ENCODE measurements at regions not wholly inside any gene's neighbourhood (a gene's known extent, or its start where the extent isn't known, plus 50 kb on each side); places are given as distances from the start of the nearest gene placed in this dataset.
"Not testable (repeated sequence)": the region's sequence is repeated elsewhere in the genome, so short reads cannot be mapped to it uniquely, and the experiment has no call there.

DNA sequence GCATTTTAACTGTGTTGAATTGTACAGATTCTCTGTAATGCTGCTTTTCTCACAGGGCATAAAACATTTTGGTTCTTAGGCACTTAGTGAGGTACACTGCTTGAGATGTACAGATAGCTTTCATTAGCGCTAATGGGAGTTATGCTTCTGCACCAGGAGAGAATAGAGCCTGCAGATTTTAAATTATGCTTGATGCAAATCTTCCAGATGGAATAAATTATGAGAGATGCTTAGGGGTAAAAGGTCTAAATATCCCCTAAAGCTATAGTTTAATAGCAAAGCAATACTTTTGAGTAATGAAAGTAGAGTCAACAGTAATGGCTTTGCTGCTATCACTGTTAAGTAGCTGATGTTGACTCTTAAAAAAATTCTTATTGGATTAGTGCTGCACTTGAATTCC is 248.9 kb downstream of the S1PR1 start:
- no peak for DNase-seq

DNA sequence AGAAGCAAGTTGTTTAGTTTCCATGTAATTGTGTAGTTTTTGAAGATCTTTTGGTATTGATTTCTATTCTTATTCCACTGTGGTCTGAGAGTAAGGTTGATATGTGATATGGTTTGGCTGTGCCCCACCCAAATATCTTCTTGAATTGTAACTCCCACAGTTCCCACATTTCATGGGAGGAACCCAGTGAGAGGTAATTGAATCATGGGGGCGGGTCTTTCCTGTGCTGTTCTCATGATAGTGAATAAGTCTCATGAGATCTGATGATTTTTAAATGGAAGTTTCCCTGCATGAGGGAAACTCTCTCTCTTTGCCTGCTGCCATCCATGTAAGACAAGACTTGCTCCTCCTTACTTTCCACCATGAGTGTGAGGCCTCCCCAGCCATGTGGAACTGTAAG is 255.3 kb downstream of the S1PR1 start:
- DNase-seq: not testable (repeated sequence)

DNA sequence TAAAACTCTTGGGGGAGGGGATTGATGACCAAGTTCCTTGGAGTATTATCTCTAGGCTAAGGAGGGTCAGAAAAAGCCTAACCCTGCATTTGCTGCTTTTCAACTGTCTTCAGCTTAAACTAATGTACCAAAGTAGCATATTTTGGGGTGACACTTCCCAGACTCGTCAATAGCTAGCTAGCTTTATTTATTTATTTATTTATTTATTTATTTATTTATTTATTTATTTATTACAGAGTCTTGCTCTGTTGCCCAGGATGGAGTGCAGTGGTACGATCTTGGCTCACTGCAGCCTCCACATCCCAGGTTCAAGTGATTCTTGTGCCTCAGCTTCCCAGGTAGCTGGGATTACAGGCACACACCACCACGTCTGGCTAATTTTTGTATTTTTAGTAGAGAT is 257.1 kb downstream of the S1PR1 start:
- DNase-seq: not testable (repeated sequence)

DNA sequence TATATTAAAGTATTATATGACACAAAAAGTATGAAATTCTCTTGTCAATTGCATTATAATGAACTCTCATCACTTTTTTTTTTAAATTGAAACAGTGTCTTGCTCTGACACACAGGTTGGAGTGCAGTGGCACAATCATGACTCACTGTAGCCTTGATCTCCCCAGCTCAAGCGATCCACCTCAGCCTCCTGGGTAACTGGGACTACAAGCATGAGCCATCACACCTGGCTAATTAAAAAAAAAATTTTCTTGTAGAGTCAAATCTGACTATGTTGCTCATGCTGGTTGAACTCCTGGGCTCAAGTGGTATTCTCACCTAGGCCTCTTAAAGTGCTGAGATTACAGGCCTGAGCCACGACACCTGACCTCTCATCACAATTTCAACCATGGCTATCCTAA is 259.3 kb downstream of the S1PR1 start:
- DNase-seq: no peak

DNA sequence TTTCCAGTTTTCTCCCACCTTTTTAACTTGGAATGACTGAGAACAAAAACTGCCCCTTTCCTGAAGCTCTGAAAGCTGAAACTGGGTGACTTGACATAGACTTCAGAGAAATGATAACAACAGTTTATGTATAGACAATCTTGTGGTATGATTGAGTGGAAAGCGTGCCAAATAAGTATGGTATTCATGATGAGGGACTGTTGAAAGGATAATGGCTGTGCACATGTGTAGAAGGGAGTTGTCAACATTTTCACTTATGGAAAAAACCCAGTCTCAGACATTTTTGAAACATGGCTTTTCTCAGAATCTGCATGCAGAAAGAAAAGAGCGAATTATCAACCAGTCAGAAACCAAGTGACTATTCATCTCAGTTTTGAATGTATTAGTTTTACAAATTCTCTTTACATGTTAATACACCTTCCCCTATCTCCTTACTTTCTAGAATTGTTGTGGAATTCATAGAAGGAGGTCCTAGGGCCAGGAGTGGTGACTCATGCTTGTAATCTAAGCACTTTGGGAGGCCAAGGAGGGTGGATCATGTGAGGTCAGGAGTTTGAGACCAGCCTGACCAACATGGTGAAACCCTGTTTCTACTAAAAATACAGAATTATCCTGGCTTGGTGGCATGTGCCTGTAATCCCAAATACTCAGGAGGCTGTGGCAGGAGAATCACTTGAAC is 261.2 kb downstream of the S1PR1 start:
- no peak for DNase-seq

DNA sequence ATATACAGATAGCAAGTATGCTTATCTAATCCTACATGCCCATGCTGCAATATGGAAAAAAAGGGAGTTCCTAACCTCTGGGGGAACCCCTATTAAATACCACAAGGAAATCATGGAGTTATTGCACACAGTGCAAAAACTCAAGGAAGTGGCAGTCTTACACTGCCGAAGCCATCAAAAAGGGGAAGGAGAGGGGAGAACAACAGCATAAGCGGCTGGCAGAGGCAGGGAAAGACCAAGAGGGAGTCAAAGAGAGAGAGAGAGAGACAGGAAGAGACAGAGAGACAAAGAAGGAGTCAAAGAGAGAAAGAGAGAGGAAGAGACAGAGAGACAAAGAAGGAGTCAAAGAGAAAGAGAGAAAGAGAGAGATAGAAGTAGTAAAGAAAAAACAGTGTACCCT is 267.3 kb downstream of the S1PR1 start:
- not testable (repeated sequence) for DNase-seq

DNA sequence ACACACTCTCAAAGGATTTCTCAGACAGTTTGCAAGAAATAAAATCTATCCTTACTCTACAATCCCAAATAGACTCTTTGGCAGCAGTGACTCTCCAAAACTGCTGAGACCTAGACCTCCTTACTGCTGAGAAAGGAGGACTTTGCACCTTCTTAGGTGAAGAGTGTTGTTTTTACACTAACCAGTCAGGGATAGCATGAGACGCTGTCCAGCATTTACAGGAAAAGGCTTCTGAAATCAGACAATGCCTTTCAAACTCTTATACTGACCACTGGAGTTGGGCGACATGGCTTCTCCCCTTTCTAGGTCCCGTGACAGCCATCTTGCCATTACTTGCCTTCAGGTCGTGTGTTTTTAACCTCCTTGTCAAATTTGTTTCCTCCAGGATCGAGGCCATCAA is 268.4 kb downstream of the S1PR1 start:
- DNase-seq: not testable (repeated sequence)

DNA sequence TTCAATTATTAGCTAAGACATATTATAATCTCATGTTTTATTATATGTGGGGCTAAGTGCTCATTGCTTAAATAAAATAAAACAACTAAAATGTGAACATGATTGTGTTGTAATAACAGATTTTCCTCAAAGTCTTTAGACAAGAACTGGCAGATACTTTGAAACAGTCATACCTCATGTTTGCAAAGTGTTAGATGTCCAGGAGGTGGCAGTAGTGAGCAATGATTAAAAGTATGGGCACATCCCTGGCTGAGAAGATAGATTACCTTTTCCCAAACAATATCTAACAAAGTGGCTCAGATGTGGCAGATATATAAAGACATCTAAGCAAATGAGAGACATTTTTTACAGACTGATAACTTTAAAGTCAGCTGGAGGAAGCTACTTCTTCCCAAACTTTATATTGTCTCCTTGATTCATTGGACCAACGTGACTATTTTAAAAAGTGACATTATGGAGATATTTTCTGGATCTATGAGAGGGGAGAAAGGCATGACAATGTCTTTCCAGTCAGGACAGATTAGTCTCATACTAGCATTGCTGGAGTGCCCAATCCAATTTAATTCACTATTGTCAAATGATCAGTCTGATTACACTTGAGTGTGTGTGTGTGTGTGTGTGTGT is 269.8 kb downstream of the S1PR1 start:
- DNase-seq: peak; percentile 12

DNA sequence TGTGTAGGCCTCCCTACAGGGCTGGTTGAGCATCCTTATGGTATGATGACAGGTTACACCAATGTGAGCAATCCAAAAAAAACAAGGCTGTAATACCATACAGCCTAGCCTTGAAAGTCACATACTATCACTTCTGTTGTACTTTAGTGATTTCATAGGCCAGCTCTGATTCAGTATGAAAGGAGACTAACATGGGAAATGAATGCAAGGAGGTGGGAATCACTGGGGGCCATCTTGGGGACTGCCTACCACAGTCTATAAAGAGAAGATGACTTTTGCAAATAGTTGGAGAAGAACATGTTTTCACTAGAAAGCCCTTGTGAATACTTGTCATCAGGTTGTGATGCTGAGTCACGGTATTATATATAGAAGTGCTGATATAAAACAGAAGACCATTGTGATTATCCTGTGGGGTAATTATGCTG is 270.7 kb downstream of the S1PR1 start:
- no peak for DNase-seq

DNA sequence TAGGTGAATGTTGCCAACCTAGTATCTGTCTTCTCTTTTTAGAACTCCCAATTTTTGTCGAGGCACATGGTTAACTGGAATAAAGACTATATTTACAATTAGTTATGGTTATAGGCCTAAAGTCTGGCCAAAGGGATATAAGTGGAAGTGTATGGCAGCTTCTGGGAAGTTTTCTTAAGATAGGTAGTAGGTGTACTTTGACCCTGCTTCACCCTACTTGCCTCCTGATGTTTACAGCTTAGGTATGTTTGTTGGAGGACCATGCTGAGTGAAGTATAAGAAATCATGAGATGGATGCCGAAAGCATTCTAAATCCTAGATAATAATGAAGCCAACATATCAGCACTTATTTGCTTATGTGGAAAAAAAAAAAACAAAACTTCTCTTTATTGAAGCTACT is 272.1 kb downstream of the S1PR1 start:
- DNase-seq: no peak

DNA sequence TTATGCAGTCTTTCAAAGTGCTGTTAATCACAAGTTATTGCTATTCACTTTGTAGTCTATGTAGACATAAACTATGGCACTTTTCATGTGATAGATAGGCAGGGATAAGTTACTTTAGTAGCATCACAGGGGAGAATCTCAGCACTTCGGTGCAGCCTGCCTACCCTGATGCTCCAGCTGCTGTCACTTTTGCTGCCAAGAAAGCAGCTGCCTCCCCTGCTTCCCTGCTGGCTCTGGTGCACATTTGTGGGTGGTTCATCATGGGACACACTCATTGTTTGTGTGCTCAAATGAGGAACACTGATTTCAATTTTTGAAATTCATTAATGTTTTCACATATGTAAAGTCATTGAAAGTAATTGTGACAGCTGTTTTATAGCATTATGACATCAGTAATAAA is 272.6 kb downstream of the S1PR1 start:
- no peak for DNase-seq

DNA sequence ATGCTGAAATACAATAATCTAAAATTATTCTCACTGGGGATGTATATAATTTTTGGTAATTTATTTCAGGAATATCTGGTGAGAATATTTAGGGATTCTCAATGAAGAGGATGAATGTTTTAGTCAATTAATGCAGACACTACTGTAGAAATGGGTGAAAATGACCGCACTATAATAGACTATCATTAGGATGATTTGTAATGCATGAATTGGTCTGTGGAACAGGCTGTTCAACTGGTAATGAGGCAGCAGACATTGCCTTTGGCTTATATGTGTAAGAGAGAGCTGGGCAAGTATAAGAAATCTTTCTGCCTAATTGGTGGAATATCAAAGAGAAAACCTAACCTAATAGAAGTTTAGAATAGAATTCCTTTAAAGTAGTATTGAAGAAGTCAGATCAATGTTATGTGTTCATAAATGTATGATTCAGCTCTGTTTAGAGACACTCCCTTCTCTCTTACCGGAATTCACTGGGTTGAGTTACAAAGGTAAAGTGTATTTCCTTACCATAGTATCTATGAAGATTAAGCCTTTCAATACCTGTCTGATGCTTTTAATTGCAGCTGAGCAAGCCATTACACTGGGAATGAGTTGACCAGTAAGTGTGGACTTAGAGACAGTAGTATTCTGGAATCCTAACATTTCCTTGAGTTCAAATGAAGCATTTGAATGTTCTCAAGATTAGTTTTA is 274.5 kb downstream of the S1PR1 start:
- DNase-seq: no peak

DNA sequence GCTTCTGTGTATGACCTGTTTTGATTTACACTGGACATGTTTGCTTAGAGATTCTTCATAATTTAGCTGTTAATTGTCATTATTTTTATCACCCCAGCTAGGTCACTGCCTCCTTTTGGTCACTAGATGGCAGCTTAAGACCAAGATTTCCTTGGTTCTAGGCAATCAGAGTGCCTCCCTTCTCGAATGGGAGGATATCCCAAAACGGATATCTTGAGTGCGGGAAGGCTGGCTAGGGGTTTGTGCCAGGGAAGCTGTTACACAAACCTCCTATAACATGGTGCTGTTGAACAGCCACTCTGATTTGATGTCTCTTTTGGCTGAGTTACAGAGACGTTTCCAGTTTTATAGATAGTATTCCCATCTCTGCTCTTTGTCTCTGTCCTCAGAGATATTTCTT is 283.5 kb downstream of the S1PR1 start:
- peak; percentile 10 for DNase-seq

DNA sequence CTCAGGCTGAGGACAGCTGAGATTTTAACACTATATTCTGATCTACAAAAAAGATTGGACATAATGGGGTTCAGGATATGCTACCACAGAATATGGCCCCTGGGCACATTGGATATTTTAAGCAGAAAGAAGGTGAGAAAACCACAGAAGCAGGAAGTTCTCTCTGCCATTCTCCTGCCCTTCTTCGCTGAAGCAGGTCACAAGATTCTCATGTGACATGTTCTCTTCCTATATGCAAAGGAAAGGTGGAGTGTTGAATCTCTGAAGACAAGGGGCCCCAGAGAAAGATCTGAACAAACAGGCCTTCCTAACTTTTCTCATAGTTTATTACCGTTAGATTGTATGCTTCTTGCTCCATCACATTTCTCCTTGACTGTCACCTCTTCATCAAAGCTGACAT is 285.7 kb downstream of the S1PR1 start:
- no peak for DNase-seq

DNA sequence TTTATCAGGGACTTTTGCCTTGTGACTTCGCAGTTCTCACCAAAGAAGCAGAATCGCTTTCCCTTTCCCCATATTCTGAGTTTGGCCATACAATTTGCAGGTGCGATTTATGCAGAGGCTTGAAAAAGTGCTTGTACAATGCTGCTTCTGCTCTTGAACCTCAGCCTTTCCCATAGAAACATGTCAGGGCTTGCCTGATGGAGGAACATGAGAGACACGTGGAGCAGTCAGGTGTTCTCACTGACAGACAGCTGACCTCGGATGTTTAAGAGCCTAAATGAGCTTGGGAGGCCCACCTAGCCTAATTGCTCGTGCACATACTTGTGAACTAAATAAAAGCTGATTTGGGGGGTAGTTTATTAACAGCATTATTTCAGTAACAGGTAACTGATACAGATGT is 290.0 kb downstream of the S1PR1 start:
- DNase-seq: no peak

DNA sequence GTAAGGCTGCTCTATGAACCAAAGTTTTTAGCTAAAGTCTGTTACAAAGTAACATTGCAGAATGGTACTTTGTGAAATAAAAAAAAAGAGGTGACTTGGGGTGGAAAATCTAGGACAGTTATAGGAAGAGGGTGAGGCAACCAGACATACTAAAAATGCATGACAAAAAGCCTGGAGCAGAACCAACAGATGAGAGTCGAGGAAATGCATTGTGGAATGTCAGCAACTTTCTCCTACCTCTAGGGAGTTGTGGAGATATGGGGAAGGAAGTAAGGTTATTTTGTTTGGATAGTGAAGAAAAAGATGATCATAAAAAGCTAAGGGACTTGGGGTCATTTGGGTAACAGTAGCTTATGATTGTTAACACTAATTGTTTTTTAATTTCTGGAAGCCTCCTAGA is 295.6 kb downstream of the S1PR1 start:
- no peak for DNase-seq

DNA sequence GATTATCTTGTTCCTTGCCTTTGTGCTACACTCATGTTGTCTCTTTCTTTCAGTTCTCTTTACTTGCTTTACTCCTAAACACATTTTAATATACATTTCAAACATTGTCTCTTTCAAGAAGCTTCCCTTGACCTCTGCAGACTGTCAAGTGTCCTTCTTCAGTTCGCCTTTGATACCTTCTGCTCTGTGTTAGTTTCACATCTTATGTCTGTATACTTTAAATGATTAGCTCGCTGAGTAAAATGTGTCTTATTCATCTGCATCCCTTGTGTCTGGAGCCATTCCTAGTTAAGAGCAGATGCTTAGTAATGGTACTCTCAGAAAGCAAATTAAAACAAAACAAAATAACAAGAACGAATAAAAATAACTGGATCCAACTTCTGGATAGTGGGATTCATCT is 303.3 kb downstream of the S1PR1 start:
- DNase-seq: no peak

DNA sequence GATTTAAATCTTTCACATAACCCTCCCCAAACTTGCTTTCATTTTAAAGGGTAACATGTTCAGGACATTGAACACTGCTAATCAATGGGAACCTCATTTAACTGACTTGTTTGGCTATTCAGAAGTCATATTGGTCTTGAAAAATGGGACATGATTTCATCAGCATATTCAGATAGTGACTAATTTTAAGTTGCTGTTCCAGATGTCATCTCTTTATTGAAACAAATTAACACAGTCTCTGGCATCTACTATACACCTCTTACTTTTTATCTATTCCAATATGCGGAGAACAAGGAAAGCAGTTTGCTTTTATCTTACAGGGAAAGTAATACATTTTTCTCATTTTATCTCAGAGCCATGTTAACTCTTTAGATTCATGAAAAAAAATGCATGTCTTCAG is 310.1 kb downstream of the S1PR1 start:
- DNase-seq: no peak

DNA sequence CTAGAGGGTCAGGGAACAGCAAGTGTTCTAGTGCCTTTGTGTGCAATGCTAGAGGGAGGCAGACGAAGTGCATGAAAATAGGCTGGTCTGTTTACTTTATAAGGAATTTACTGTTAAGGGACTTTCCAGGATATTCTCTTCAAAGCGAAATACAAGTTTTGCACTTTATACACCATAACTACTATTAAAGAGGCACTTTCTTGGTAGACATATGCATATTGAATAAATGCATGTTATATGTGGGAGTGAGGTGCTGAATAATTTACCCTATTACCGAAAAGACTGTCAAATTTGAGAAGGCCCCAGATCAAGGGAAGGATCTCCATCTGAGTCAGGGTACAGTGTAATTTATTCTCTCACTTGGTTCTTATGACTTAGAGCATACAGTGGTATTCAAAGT is 310.5 kb downstream of the S1PR1 start:
- DNase-seq: no peak

DNA sequence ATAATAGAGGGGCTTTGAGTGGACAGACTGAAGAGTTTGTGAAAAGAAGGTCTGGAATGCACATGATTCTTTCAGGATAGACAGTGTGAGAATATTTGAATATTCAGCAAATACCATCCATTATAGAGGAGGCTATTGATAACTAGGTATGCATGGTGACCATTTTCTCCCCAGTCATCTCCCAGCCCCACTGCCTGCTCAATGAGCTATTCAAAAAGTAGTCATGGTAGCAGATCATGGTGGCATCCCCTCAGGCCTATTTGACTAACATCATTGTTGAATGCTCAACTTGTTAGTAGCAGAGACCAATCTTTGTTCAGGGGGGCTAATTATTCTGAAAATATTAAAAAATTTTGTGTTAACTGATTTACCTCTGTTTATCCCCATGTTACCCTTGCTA is 311.6 kb downstream of the S1PR1 start:
- no peak for DNase-seq

DNA sequence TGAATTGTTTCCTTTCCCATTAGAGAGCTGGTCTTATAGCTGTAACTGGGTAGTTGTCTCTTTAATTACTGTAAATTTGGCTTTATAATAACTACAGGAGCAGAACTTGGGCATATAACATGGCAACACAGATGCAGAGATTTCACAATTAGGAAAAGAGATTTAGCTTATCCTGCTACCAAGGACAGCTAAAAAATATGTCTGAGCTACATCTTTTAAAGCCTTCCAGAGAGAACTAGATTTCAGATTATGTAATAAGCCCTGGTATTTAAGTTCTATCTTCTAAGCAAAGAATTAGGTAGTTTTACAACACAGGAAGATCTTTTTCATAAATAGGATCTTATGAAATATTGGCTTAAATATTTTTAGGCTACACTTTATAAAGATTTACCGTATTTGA is 313.8 kb downstream of the S1PR1 start:
- DNase-seq: no peak

DNA sequence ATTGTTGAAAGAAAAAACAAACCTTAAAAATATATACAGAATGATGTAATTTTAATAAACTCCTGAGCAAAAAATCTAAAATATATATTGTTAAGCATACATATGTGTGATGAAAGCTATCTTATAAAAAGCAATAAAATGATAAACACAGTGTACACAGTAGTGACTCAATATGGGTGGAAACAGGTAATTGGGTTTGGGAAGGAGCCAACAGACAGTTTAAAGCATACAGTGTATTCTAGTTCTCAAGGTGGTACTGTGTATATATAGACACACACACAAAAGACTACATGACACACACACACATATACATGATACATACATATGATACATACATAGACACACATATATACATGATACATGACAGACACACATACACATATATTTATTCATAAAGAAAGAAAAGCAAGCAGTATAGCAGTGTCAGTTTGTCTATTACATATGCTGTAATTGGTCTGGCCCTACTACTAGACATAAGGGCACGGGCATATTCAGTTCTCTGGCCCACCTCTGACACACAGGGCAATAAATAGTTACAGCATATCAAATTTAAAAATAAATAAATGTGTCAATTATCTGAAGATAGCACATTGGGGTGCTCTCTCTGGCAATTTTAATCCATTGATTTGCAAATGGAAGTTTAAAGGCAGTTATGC is 330.2 kb downstream of the S1PR1 start:
- DNase-seq: no peak

DNA sequence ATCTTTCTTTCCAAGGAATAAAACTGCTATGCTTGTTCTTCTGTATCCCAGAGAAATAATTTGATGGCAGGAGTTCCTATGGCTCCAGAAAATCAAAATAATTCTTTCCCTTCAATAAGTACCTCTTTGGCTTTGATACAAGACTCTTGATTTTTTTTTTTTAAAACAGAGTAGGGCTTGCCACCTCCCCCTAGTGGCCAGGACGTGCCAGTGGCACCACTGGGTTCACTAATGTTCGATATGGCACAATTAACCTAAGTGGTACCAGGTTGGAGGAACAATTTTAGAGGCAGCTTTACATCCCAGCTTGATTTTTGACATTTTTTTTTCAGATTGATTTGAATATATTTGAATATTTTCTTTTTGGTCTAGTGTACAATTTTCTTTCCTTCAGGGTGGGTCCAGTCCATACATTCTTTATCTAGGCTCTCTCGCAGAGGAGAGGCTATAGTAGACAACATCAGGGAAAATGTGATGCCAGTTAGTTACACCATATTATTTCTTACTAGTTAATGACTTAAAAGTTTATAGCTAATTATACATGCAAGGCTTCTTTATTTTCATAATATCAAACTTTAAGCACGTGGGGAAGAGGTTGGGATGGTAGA is 330.9 kb downstream of the S1PR1 start:
- DNase-seq: peak; percentile 2

DNA sequence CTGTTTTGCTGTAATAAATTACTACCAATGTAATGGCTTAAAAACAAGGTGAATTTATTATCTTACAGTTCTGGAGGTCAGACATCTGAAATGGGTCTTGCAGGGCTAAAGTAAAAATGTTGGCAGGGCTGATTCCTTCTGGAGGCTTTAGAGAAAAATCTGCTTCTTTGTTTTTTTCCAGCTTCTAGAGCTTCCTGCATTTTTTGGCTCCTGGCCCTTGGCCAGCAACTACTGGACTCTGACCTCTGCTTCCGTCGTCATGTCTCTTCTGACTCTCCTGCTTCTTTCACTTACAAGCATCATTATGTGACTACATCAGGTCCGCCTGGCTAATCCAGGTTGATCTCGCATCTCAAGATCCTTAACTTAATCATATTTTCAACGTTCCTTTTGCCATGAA is 350.9 kb downstream of the S1PR1 start:
- no peak for DNase-seq

Data from NCI-H774 (cell line).